CD4-positive, alpha-beta T cell (primary cell): ENCODE measurements at regions not wholly inside any gene's neighbourhood (a gene's known extent, or its start where the extent isn't known, plus 50 kb on each side); places are given as distances from the start of the nearest gene placed in this dataset.
A peak's percentile ranks its signal among the peaks of the same experiment; 100 is the strongest.

ENCODE experiments used
- ATAC-seq: fragments of 200-7000 bp; cut with Tn5 transposase; one replicate; pipeline ENCODE4 v1.10.0; 2022; ENCODE audit warnings: mild to moderate bottlenecking; ENCODE audit not compliant: poor library complexity
- CTCF ChIA-PET: fragments of 350-600 bp; sonication (Branson Sonifier 250); formaldehyde crosslinking; loops from one replicate; lab custom pipeline; 2021; ENCODE audit warnings: antibody characterized with exemption, inconsistent platforms; lab: Charles Lee
- POLR2A ChIA-PET: fragments of 350-600 bp; sonication (Branson Sonifier 250); formaldehyde crosslinking; loops from one replicate; lab custom pipeline; 2021; ENCODE audit warnings: antibody characterized with exemption, inconsistent platforms; lab: Charles Lee
- DNase-seq, 14 experiments: peaks; one replicate each; pipeline ENCODE4 v3.0.0-alpha.2; 2013 to 2020; ENCODE audit warnings: mixed read lengths in 2 of 14
- H3K27ac ChIP-seq, 2 donors: one replicate each; pipeline versions ENCODE4 v1.5.1 to v1.7.0; 2013; ENCODE audit warnings: low read length in 2 of 2, low read depth in 1 of 2, mild to moderate bottlenecking in 1 of 2
- H3K27me3 ChIP-seq, 2 experiments: 1 replicate in 1 of 2; 2 replicates in 1 of 2; pipeline versions ENCODE4 v1.6.1 to v1.7.0; 2013; ENCODE audit warnings: low read length in 2 of 2, control low read depth in 1 of 2, mild to moderate bottlenecking in 1 of 2, moderate library complexity in 1 of 2; ENCODE audit not compliant: insufficient read depth in 2 of 2, control insufficient read depth in 1 of 2
- H3K36me3 ChIP-seq: one replicate; pipeline ENCODE4 v1.6.1; 2013; ENCODE audit warnings: low read length, control low read depth; ENCODE audit not compliant: insufficient read depth
- H3K4me1 ChIP-seq: one replicate; pipeline ENCODE4 v1.6.1; 2013; ENCODE audit warnings: low read length, control low read depth; ENCODE audit not compliant: insufficient read depth
- H3K4me3 ChIP-seq: one replicate; pipeline ENCODE4 v1.5.1; 2013; ENCODE audit warnings: mild to moderate bottlenecking, low read length, moderate library complexity
- H3K9me3 ChIP-seq, 2 experiments: 1 replicate in 1 of 2; 2 replicates in 1 of 2; pipeline versions ENCODE4 v1.6.1 to v1.7.0; 2013; ENCODE audit warnings: low read length in 2 of 2, mild to moderate bottlenecking in 2 of 2, control low read depth in 1 of 2, moderate library complexity in 1 of 2; ENCODE audit not compliant: control insufficient read depth in 1 of 2, insufficient read depth in 1 of 2
- H3K27ac Mint-ChIP-seq: one replicate; pipeline ENCODE4 v1.8.0; 2020; ENCODE audit warnings: mixed read lengths
- H3K27me3 Mint-ChIP-seq: one replicate; pipeline ENCODE4 v1.8.0; 2021; ENCODE audit warnings: mixed read lengths
- H3K36me3 Mint-ChIP-seq: one replicate; pipeline ENCODE4 v1.8.0; 2021; ENCODE audit warnings: low read depth, mixed read lengths
- H3K4me1 Mint-ChIP-seq: one replicate; pipeline ENCODE4 v1.8.0; 2021; ENCODE audit warnings: low read depth, mixed read lengths
- H3K4me3 Mint-ChIP-seq: one replicate; pipeline ENCODE4 v1.8.0; 2020; ENCODE audit warnings: mild to moderate bottlenecking, mixed read lengths
- H3K9me3 Mint-ChIP-seq: one replicate; pipeline ENCODE4 v1.8.0; 2020; ENCODE audit warnings: mixed read lengths
- intact Hi-C, 2 experiments: fragments of 100-400 bp; cut with DNase I in 1 of 2; cut with micrococcal nuclease in 1 of 2; formaldehyde crosslinking; loops; one replicate each; pipeline versions ENCODE4 v1.15.1 to v1.9.0; 2023 to 2025; cut with DNase I, micrococcal nuclease
- TF ChIP-seq, protein P1 (sequence below): fragments of 200-600 bp; IDR thresholded peaks from one replicate; pipeline ENCODE4 v1.8.0; 2022; ENCODE audit warnings: antibody characterized with exemption, mild to moderate bottlenecking

DNA sequence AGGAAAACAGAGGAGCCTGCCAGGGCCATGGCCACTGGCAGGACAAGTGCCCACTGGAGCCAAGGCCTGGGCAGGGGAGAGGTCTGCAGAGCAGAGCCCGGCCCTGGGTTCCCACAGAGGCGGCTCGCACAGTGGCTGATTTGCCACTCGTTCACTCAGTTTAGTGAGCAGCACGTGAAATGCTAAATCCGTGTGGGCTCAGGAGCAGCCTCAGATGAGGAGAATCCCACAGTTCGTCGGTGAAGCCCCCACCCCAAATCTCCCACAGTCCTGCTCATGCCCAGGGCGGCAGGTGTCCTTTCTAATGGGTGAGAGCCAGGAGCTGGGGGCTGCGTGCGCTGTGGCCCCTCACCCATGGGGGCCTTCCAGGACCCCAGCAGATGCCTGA is 107.7 kb upstream of the FAM20C start:
- Mint-ChIP-seq H3K27me3 (no peaks in the 10 kb centered on the region), H3K4me3 (no peak overlapping the region), H3K9me3 (no peaks in the 10 kb centered on the region), H3K36me3 (no peaks in the 10 kb centered on the region), H3K27ac (no peak overlapping the region), H3K4me1 (no peaks in the 10 kb centered on the region)
- intact Hi-C loops: no loop called here
- ChIA-PET CTCF (no interaction called here), POLR2A (no interaction called here)
- no peaks in the 10 kb centered on the region for H3K9me3 ChIP-seq
- H3K4me1 ChIP-seq: no peaks in the 10 kb centered on the region
- ATAC-seq (no peak), DNase-seq (no peak)
- no peaks in the 10 kb centered on the region for H3K27me3 ChIP-seq
- H3K36me3 ChIP-seq: no peaks in the 10 kb centered on the region
- H3K4me3 ChIP-seq: no peak overlapping the region
- H3K27ac ChIP-seq: no peak overlapping the region
- TF ChIP-seq, protein P1, sequence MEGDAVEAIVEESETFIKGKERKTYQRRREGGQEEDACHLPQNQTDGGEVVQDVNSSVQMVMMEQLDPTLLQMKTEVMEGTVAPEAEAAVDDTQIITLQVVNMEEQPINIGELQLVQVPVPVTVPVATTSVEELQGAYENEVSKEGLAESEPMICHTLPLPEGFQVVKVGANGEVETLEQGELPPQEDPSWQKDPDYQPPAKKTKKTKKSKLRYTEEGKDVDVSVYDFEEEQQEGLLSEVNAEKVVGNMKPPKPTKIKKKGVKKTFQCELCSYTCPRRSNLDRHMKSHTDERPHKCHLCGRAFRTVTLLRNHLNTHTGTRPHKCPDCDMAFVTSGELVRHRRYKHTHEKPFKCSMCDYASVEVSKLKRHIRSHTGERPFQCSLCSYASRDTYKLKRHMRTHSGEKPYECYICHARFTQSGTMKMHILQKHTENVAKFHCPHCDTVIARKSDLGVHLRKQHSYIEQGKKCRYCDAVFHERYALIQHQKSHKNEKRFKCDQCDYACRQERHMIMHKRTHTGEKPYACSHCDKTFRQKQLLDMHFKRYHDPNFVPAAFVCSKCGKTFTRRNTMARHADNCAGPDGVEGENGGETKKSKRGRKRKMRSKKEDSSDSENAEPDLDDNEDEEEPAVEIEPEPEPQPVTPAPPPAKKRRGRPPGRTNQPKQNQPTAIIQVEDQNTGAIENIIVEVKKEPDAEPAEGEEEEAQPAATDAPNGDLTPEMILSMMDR: no peak

DNA sequence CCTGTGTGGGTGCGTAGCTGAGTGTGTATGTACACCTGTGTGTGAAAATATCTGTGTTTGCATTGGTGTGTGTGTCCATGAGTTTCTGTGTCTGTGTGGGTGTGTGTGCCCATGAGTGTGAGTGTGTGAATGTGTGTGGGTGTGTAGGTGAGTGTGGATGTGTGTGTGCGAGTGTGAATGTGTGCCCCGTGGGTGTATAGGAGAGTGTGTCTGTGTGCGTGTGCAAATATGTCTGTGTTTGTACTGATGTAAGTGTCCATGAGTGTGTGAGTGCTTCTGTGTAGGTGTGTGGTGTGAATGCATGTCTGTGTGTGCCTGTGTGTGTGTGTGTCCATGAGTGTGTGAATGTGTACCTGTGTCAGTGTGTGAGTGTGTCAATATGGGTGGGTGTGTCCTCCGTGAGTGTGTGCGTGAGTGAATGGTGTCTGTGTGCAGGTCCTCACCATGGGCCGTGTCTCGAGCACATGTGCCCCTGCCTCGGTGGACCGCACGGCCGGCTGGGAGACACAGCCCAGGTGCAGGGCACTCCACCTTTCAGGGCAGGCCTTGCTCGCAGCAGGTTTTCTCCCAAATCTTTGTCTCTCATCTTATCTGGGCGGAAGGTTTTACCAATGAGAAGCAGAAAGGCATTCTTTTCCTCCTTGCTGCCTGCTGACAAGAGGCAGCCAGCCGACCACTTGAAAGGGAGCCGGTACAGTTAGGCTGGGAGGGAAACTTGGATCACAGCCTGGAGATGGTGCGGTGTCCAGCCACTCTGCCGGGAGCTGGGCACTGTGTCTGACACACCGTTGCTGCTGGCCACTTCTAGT is 107.1 kb upstream of the FAM20C start:
- no peak overlapping the region for H3K4me3 Mint-ChIP-seq

DNA sequence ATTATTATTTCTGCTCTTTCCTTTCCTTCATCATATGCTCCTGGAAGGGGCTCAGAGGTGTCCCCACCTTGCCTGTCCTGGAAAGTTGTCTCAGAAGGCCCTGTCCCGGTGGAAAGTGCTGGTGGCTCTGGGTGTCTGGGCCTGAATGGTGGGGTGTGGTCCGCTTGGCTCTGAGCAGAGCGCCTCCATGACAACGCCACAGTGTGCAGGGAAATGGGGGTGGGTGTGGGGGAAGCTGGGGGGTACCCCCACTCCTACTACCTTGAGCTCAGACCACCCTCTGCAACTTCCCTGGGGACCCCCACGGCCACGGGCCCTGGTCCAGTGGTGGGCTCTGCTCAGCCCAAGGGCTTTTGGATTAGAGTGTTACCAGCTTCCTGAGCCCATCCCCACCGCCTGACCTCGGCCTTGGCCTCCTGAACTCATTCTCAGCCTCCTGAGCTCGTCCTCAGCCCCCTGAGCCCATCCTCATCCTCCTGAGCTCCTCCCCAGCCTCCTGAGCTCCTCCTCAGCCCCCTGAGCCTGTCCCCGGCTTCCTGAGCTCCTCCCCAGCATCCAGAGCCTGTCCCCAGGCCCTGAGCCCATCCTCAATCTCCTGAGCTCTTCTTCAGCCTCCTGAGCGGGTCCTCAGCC is 106.4 kb upstream of the FAM20C start:
- Histone ChIP-seq H3K27ac (no peak overlapping the region), H3K9me3 (no peaks in the 10 kb centered on the region), H3K27me3 (no peaks in the 10 kb centered on the region), H3K4me3 (no peak overlapping the region), H3K4me1 (peaks cover 4% of the 10 kb centered on the region), H3K36me3 (no peaks in the 10 kb centered on the region)
- Mint-ChIP-seq H3K36me3 (no peaks in the 10 kb centered on the region), H3K4me3 (no peak overlapping the region), H3K27ac (no peak overlapping the region), H3K9me3 (no peaks in the 10 kb centered on the region), H3K4me1 (peaks cover 5% of the 10 kb centered on the region), H3K27me3 (no peaks in the 10 kb centered on the region)
- CTCF ChIA-PET: no interaction called here
- TF ChIP-seq, protein P1: no peak
- ATAC-seq (no peak), DNase-seq (no peak)
- POLR2A ChIA-PET: no interaction called here
- intact Hi-C loops: no loop called here

More for the DNA sequence above, 107.1 kb upstream of the FAM20C start:
- Mint-ChIP-seq H3K27ac (no peak overlapping the region), H3K4me1 (no peaks in the 10 kb centered on the region), H3K27me3 (no peaks in the 10 kb centered on the region), H3K9me3 (no peaks in the 10 kb centered on the region), H3K36me3 (no peaks in the 10 kb centered on the region)
- peaks cover 1% of the 10 kb centered on the region for H3K4me1 ChIP-seq
- no peak overlapping the region for H3K27ac ChIP-seq
- H3K27me3 ChIP-seq: no peaks in the 10 kb centered on the region
- intact Hi-C loops: no loop called here
- H3K9me3 ChIP-seq: no peaks in the 10 kb centered on the region
- DNase-seq (peak in 1 of 14 experiments; percentile 4), ATAC-seq (no peak)
- no peaks in the 10 kb centered on the region for H3K36me3 ChIP-seq
- POLR2A ChIA-PET: no interaction called here
- CTCF ChIA-PET: no interaction called here
- TF ChIP-seq, protein P1: no peak
- no peak overlapping the region for H3K4me3 ChIP-seq
